PC-9 (cell line): ENCODE measurements at regions not wholly inside any gene's neighbourhood (a gene's known extent, or its start where the extent isn't known, plus 50 kb on each side); places are given as distances from the start of the nearest gene placed in this dataset.

Source experiments
- BruUV-seq: library from RNA; stranded (reverse); fragments of 400-500 nt; replicated peaks from 2 replicates; lab custom pipeline; 2021; lab: Mats Ljungman, UMichigan
- CTCF ChIA-PET: fragments of 300-600 bp; sonication (Branson Sonifier 250); formaldehyde crosslinking; loops from one replicate; lab custom pipeline; 2022; ENCODE audit warnings: antibody characterized with exemption; lab: Charles Lee
- POLR2A ChIA-PET: fragments of 300-600 bp; sonication (Branson Sonifier 250); formaldehyde crosslinking; loops from one replicate; lab custom pipeline; 2022; ENCODE audit warnings: antibody characterized with exemption; ENCODE audit not compliant: unreplicated experiment; lab: Charles Lee
- DNase-seq, 2 experiments: peaks; one replicate each; pipeline versions ENCODE4 v3.0.0 to v3.0.0-alpha.2; 2015 to 2022; ENCODE audit warnings: mixed read lengths in 1 of 2
- H2AFZ ChIP-seq: fragments of 200-600 bp; sonication (generic); 2 replicates; pipeline ENCODE4 v1.8.1; 2017; ENCODE audit warnings: antibody characterized with exemption
- H3F3A ChIP-seq: fragments of 200-600 bp; sonication (generic); 2 replicates; pipeline ENCODE4 v1.8.1; 2017; ENCODE audit warnings: antibody characterized with exemption, mild to moderate bottlenecking, low read depth; ENCODE audit not compliant: insufficient read depth
- H3K27ac ChIP-seq: fragments of 200-600 bp; sonication (generic); 2 replicates; pipeline ENCODE4 v1.6.1; 2016; ENCODE audit warnings: mixed run types
- H3K27me3 ChIP-seq: fragments of 200-600 bp; sonication (generic); 2 replicates; pipeline ENCODE4 v1.6.1; 2016; ENCODE audit warnings: low read depth, mixed run types; ENCODE audit not compliant: insufficient read depth
- H3K36me3 ChIP-seq: fragments of 200-600 bp; sonication (generic); 2 replicates; pipeline ENCODE4 v1.6.1; 2016; ENCODE audit warnings: low read depth, mixed run types
- H3K4me1 ChIP-seq: fragments of 200-600 bp; sonication (generic); replicated peaks from 2 replicates; pipeline ENCODE4 v1.6.1; 2016; ENCODE audit warnings: mixed run types; ENCODE audit not compliant: insufficient read depth
- H3K4me2 ChIP-seq: fragments of 200-600 bp; sonication (generic); 2 replicates; pipeline ENCODE4 v1.6.1; 2017; ENCODE audit warnings: mixed run types
- H3K4me3 ChIP-seq: fragments of 200-600 bp; sonication (generic); 2 replicates; pipeline ENCODE4 v1.6.1; 2016; ENCODE audit warnings: mixed run types
- H3K79me2 ChIP-seq: fragments of 200-600 bp; sonication (generic); 2 replicates; pipeline ENCODE4 v1.6.1; 2017; ENCODE audit warnings: low read depth, mixed run types
- H3K9me2 ChIP-seq: fragments of 200-600 bp; sonication (generic); 2 replicates; pipeline ENCODE4 v1.8.1; 2017; ENCODE audit warnings: mild to moderate bottlenecking; ENCODE audit not compliant: insufficient read depth
- H3K9me3 ChIP-seq: fragments of 200-600 bp; sonication (generic); 2 replicates; pipeline ENCODE4 v1.8.1; 2016; ENCODE audit warnings: low read depth; ENCODE audit not compliant: insufficient read depth
- H4K20me1 ChIP-seq: fragments of 200-600 bp; sonication (generic); 2 replicates; pipeline ENCODE4 v1.8.1; 2017; ENCODE audit not compliant: insufficient read depth
- EZH2 ChIP-seq: fragments of 200-600 bp; sonication (generic); IDR thresholded peaks from 2 replicates; pipeline ENCODE4 v1.8.0; 2017; ENCODE audit warnings: antibody characterized with exemption, low read depth
- intact Hi-C: fragments of 100-400 bp; cut with micrococcal nuclease; formaldehyde crosslinking; loops from one replicate; pipeline ENCODE4 v1.10.0; 2022; ENCODE audit not compliant: unreplicated experiment
- TF ChIP-seq, protein P1 (sequence below): fragments of 200-600 bp; sonication (generic); conservative IDR thresholded peaks from 2 replicates; pipeline ENCODE4 v1.6.1; 2017; ENCODE audit warnings: mixed run types, antibody characterized with exemption, mild to moderate bottlenecking, moderate library complexity

DNA sequence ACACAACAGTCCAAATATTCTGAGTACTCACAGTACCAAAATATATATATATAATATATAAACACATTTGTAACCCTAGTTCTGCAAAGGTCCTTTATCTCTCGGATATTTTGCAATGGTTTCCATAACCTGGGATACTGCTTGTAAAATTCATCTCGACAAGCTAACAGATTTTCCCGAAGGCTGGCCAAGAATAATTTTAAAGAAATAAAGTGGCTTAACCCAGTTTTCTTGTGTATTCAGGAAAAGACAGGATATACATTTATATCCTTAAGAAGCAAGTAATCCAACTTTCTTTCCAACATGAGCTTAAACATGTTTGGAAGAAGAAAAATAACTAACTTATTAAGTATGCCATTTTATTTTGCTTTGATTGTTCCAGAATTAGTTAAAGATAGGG lies 348.7 kb upstream of the RUNX1 start:
- intact Hi-C loops = loop anchor here (2.0 to 5.0 kb wide), 2 partner anchors 125 to 141 kb away; no protein-coding TSS in a partner anchor
- DNase-seq = no peak
- Histone ChIP-seq H3K27me3 (no peaks in the 10 kb centered on the region), H4K20me1 (no peaks in the 10 kb centered on the region), H3F3A (no peaks in the 10 kb centered on the region), H3K4me3 (no peak overlapping the region), H3K27ac (no peak overlapping the region; the same call in 1 of the 2 replicates), H3K79me2 (no peaks in the 10 kb centered on the region), H3K4me1 (peaks cover 32% of the 10 kb centered on the region), H3K36me3 (no peaks in the 10 kb centered on the region), H2AFZ (no peak overlapping the region), H3K9me3 (0 out of 2 replicates have a peak, but pooled peaks cover 4% of the 10 kb centered on the region), H3K4me2 (no peak overlapping the region), H3K9me2 (no peaks in the 10 kb centered on the region)
- CTCF ChIA-PET = no interaction called here
- no peak for TF ChIP-seq EZH2
- TF ChIP-seq, protein P1, sequence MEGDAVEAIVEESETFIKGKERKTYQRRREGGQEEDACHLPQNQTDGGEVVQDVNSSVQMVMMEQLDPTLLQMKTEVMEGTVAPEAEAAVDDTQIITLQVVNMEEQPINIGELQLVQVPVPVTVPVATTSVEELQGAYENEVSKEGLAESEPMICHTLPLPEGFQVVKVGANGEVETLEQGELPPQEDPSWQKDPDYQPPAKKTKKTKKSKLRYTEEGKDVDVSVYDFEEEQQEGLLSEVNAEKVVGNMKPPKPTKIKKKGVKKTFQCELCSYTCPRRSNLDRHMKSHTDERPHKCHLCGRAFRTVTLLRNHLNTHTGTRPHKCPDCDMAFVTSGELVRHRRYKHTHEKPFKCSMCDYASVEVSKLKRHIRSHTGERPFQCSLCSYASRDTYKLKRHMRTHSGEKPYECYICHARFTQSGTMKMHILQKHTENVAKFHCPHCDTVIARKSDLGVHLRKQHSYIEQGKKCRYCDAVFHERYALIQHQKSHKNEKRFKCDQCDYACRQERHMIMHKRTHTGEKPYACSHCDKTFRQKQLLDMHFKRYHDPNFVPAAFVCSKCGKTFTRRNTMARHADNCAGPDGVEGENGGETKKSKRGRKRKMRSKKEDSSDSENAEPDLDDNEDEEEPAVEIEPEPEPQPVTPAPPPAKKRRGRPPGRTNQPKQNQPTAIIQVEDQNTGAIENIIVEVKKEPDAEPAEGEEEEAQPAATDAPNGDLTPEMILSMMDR = no peak
- no TSS peak for BruUV-seq
- POLR2A ChIA-PET = no interaction called here

DNA sequence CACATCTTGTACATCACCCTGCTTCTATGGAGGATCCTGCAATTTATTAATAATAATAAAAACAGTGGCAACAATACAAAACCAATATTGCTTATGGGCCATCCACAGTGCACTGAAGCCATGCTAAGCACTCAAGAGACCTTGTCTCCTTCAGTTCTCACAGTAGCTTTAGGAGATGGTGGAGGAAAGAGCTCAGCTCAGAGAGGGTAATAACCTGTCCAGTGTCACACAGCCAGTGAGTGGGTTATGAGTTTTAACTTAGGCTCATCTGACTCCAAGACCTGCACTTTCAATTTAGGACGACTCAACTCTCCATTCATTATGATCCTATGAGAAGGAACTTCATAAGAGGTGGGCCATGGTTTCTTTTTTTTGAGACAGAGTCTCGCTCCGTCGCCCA lies 347.6 kb upstream of the RUNX1 start:
- H3K9me2 ChIP-seq = no peaks in the 10 kb centered on the region
- no peaks in the 10 kb centered on the region for H3F3A ChIP-seq
- intact Hi-C loops = loop anchor here (5.0 kb wide), 1 partner anchor 124 kb away; no protein-coding TSS in a partner anchor
- no peaks in the 10 kb centered on the region for H3K79me2 ChIP-seq
- H3K36me3 ChIP-seq = no peaks in the 10 kb centered on the region
- TF ChIP-seq EZH2 = no peak
- TF ChIP-seq, protein P1 = no peak
- no peak overlapping the region for H3K4me2 ChIP-seq
- peaks cover 32% of the 10 kb centered on the region for H3K4me1 ChIP-seq
- H3K4me3 ChIP-seq = no peak overlapping the region
- 0 out of 2 replicates have a peak, but pooled peaks cover 4% of the 10 kb centered on the region for H3K9me3 ChIP-seq
- no peak for DNase-seq
- CTCF ChIA-PET = no interaction called here
- no peak overlapping the region for H2AFZ ChIP-seq
- H3K27me3 ChIP-seq = no peaks in the 10 kb centered on the region
- no peaks in the 10 kb centered on the region for H4K20me1 ChIP-seq
- no TSS peak for BruUV-seq
- no peak overlapping the region for H3K27ac ChIP-seq
- POLR2A ChIA-PET = no interaction called here

DNA sequence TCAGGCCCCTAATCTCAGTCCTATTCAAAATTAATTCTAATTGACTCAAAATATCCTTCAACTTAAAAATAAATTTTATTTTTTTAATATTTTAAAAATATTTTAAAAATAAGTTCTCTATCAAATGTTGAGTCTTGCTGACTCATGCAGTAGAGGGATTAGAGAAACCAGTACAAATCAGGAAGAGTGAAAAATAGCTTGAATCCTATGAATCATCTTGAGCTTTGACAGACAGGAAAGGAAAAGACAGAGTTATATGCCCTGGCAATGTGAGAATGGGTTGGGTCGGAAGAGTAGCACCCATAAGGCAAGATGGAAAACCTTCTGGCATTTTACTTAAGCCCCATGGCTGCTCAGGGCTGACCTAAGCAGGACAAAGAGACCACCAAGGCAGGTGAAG lies 346.6 kb upstream of the RUNX1 start:
- CTCF ChIA-PET = no interaction called here
- no peak for TF ChIP-seq EZH2
- TF ChIP-seq, protein P1 = no peak
- no TSS peak for BruUV-seq
- Histone ChIP-seq H3K27me3 (no peaks in the 10 kb centered on the region), H3K27ac (peak overlapping the region; percentile 76), H3K79me2 (no peaks in the 10 kb centered on the region), H3K4me1 (peaks cover 32% of the 10 kb centered on the region), H3K9me2 (no peaks in the 10 kb centered on the region), H3K36me3 (no peaks in the 10 kb centered on the region), H3K4me2 (peak overlapping the region; percentile 40; the same call in 1 of the 2 replicates), H3K9me3 (0 out of 2 replicates have a peak, but pooled peaks cover 4% of the 10 kb centered on the region), H3K4me3 (no peak overlapping the region), H3F3A (no peaks in the 10 kb centered on the region), H4K20me1 (no peaks in the 10 kb centered on the region), H2AFZ (no peak overlapping the region)
- POLR2A ChIA-PET = no interaction called here
- DNase-seq = peak; percentile 4 to 65
- intact Hi-C loops = loop anchor here (5.0 kb wide), 1 partner anchor 123 kb away; no protein-coding TSS in a partner anchor
